ENCODE measurements at regions not wholly inside any gene's neighbourhood (a gene's known extent, or its start where the extent isn't known, plus 50 kb on each side); places are given as distances from the start of the nearest gene placed in this dataset.

- Mint-ChIP-seq H3K27ac (no peak overlapping the region), H3K27me3 (ENCODE audit: insufficient read depth) (peaks cover 13% of the 10 kb centered on the region), H3K9me3 (no peaks in the 10 kb centered on the region), H3K36me3 (ENCODE audit: low read depth) (no peaks in the 10 kb centered on the region), H3K4me3 (no peak overlapping the region), H3K4me1 (ENCODE audit: low read depth) (no peaks in the 10 kb centered on the region)
- DNase-seq (ENCODE audit: low spot score) = no peak
- intact Hi-C loops (cut with micrococcal nuclease) = loop anchor here (5.0 to 10.0 kb wide), 2 partner anchors 248 to 1025 kb away; no protein-coding TSS in a partner anchor
These were observed 162.4 kb upstream of the ZBED5 start for GRCh38 chr11:11020219-11020726.

- Mint-ChIP-seq H3K4me3 (no peak overlapping the region), H3K27me3 (ENCODE audit: insufficient read depth) (peaks cover 20% of the 10 kb centered on the region), H3K27ac (no peak overlapping the region), H3K4me1 (ENCODE audit: low read depth) (no peaks in the 10 kb centered on the region), H3K36me3 (ENCODE audit: low read depth) (no peaks in the 10 kb centered on the region), H3K9me3 (no peaks in the 10 kb centered on the region)
- intact Hi-C loops (cut with micrococcal nuclease) = no loop called here
- DNase-seq (ENCODE audit: low spot score) = no peak
These were observed 159.1 kb upstream of the ZBED5 start for GRCh38 chr11:11016943-11017342.

DNA sequence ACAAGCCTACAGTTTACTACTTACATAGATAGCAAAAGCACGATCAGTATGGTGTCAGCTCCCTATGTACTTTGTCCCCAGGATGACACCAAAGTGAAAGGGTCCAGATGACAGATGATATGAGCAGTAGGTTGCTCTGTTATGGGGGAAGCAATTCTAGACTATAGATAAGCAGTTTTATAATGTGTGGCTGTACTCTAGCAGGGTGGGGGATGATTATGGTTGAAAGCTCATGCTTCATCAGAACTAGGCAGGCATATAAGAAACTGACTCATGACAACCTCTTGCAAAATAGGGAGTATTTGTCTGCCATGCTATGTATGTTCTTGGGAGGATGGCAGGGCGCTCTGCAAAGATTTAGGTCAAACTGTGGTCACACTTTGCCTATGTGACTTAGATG, 158.2 kb upstream of the ZBED5 start:
- no peak for DNase-seq (ENCODE audit: low spot score)
- Mint-ChIP-seq H3K27ac (no peak overlapping the region), H3K4me1 (ENCODE audit: low read depth) (no peaks in the 10 kb centered on the region), H3K27me3 (ENCODE audit: insufficient read depth) (peaks cover 25% of the 10 kb centered on the region), H3K36me3 (ENCODE audit: low read depth) (no peaks in the 10 kb centered on the region), H3K4me3 (no peak overlapping the region), H3K9me3 (no peaks in the 10 kb centered on the region)
- intact Hi-C loops (cut with micrococcal nuclease) = no loop called here

GRCh38 chr11:11011617-11012016, 153.8 kb upstream of the ZBED5 start:
- Mint-ChIP-seq H3K36me3 (ENCODE audit: low read depth) (no peaks in the 10 kb centered on the region), H3K4me1 (ENCODE audit: low read depth) (no peaks in the 10 kb centered on the region), H3K9me3 (no peaks in the 10 kb centered on the region), H3K27ac (no peak overlapping the region), H3K4me3 (no peak overlapping the region), H3K27me3 (ENCODE audit: insufficient read depth) (peaks cover 25% of the 10 kb centered on the region)
- DNase-seq (ENCODE audit: low spot score) = no peak
- intact Hi-C loops (cut with micrococcal nuclease) = no loop called here

DNA sequence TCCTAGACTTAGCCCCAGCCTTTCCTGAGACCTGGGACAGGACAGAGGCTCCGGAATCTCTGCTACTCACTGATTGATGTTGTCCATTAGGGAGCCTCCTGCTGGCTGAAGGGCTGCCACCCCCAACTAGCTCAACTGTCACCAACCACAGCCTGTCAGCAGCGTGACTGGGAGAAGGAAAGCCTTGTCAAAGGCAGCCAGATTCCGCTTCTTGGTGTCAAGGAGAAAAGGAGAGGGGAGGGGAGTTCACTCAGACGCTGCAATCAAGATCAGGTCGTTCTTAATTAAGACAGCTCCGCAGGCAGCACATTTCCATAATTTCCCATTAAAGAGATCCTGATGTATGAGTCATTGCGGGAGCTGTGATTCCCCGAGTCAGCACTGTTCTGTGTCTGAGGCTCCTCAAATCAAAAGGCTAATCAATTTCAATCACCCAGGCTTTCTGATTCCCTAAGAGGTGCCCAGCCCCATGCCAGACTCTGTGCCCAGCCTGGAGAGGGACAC, 152.8 kb upstream of the ZBED5 start:
- Mint-ChIP-seq H3K4me3 (no peak overlapping the region), H3K36me3 (ENCODE audit: low read depth) (no peaks in the 10 kb centered on the region), H3K4me1 (ENCODE audit: low read depth) (no peaks in the 10 kb centered on the region), H3K9me3 (no peaks in the 10 kb centered on the region), H3K27me3 (ENCODE audit: insufficient read depth) (peaks cover 29% of the 10 kb centered on the region), H3K27ac (no peak overlapping the region)
- DNase-seq (ENCODE audit: low spot score) = no peak
- intact Hi-C loops (cut with micrococcal nuclease) = no loop called here

DNA sequence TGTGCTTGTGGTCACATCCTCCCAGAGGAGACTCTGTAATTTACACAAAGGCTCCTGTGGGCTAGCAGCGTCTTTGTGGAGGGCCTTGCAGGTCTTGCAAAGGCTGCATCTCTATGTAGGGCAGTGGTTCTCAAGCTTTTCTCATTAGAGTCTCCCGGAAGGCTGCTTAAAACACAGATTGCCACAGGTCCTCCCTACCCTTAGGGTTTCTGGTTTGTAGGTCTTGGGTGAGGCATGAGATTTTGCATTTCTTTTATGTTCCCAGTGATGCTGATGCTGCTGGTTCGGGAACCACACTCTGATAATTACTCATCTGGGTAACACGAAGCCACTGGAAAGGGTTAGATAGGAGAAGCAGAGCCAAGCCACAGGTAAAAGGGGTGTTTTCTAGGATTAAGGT, 151.3 kb upstream of the ZBED5 start:
- H3K36me3 Mint-ChIP-seq (ENCODE audit: low read depth) = no peaks in the 10 kb centered on the region
- no peaks in the 10 kb centered on the region for H3K9me3 Mint-ChIP-seq
- no peaks in the 10 kb centered on the region for H3K4me1 Mint-ChIP-seq (ENCODE audit: low read depth)
- no peak overlapping the region for H3K4me3 Mint-ChIP-seq
- intact Hi-C loops (cut with micrococcal nuclease) = no loop called here
- H3K27ac Mint-ChIP-seq = no peak overlapping the region
- H3K27me3 Mint-ChIP-seq (ENCODE audit: insufficient read depth) = peaks cover 32% of the 10 kb centered on the region
- no peak for DNase-seq (ENCODE audit: low spot score)

- Mint-ChIP-seq H3K36me3 (ENCODE audit: low read depth) (no peaks in the 10 kb centered on the region), H3K27ac (no peak overlapping the region), H3K4me3 (no peak overlapping the region), H3K27me3 (ENCODE audit: insufficient read depth) (peaks cover 21% of the 10 kb centered on the region), H3K9me3 (no peaks in the 10 kb centered on the region), H3K4me1 (ENCODE audit: low read depth) (no peaks in the 10 kb centered on the region)
- DNase-seq (ENCODE audit: low spot score) = no peak
- intact Hi-C loops (cut with micrococcal nuclease) = no loop called here
These were observed 146.2 kb upstream of the ZBED5 start for GRCh38 chr11:11004069-11004468.

- Mint-ChIP-seq H3K4me1 (ENCODE audit: low read depth) (no peaks in the 10 kb centered on the region), H3K27ac (no peak overlapping the region), H3K4me3 (no peak overlapping the region), H3K36me3 (ENCODE audit: low read depth) (no peaks in the 10 kb centered on the region), H3K9me3 (no peaks in the 10 kb centered on the region), H3K27me3 (ENCODE audit: insufficient read depth) (peaks cover 23% of the 10 kb centered on the region)
- no peak for DNase-seq (ENCODE audit: low spot score)
- intact Hi-C loops (cut with micrococcal nuclease) = no loop called here
These were observed 145.4 kb upstream of the ZBED5 start for GRCh38 chr11:11003226-11003625.

DNA sequence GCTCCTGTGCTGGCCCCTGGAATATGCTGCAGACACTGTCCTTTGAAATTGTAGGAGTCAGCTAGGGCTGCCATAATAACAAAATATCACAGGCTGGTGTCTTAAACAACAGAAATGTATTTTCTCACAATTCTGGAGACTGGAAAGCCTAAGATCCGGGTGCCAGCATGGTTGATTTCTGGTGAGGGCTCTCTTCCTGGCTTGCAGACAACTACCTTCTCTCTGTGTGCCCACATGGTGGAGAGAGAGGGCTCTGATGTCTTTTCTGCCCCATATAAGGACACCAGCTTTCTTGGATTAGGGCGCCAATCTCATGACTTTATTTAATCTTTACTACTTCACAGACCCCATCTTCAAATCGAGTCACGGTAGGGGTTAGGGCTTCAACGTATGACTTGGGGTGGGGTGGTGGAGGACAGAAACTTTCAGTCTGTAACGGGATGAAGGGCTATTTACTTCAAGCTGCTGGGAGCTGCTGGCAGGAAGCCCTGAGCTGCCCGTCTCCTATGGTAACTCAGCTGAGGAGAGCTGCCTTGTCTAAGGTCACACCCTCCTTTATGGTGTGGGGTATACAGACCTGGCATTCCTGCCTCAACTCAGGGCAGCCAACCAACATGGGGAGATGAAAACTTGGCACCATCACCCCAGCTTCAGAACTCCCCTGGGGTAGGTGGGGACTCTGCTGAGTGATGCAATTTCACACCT, 142.9 kb upstream of the ZBED5 start:
- peaks cover 21% of the 10 kb centered on the region for H3K27me3 Mint-ChIP-seq (ENCODE audit: insufficient read depth)
- DNase-seq (ENCODE audit: low spot score) = no peak
- intact Hi-C loops (cut with micrococcal nuclease) = no loop called here
- no peaks in the 10 kb centered on the region for H3K9me3 Mint-ChIP-seq
- no peak overlapping the region for H3K4me3 Mint-ChIP-seq
- no peaks in the 10 kb centered on the region for H3K4me1 Mint-ChIP-seq (ENCODE audit: low read depth)
- no peak overlapping the region for H3K27ac Mint-ChIP-seq
- H3K36me3 Mint-ChIP-seq (ENCODE audit: low read depth) = no peaks in the 10 kb centered on the region

DNA sequence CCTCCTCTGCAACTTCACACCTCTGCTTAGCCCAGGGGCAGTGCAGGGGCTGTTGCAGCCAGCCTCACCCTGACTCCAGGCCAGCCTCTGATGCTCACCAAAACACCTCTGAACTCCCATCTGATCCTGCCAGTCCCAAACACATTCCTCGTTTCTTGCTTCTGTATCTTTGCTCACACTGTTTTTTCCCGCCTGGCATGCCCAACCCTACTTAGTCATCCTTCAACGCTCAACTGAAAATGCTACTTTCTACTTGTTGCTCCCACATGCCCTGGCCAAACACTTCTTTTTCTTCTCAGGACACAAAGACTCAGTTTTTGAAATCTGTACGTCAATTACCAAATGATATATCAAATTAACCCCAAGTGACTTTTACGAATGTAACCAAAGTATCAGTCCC, 140.8 kb upstream of the ZBED5 start:
- intact Hi-C loops (cut with micrococcal nuclease) = no loop called here
- Mint-ChIP-seq H3K27ac (no peak overlapping the region), H3K9me3 (no peaks in the 10 kb centered on the region), H3K4me3 (no peak overlapping the region), H3K36me3 (ENCODE audit: low read depth) (no peaks in the 10 kb centered on the region), H3K4me1 (ENCODE audit: low read depth) (no peaks in the 10 kb centered on the region), H3K27me3 (ENCODE audit: insufficient read depth) (peaks cover 15% of the 10 kb centered on the region)
- DNase-seq (ENCODE audit: low spot score) = no peak

DNA sequence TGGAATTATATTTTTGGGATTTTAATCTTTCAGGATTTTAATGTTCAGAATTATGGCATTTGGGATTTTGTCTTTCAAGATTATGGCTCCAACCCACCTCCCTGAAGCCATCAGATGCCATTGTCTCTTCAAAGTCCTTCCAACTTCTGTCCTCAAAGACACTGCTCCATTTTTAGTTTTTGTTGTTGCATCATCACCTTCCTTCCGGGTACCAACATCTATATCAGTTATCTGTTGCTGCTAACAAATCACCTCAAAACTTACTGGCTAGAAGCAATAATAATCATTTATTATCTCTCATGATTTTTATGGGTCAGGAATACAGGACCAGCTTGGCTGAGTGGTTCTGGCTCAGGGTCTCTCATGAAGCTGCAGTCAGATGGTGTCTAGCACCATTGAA, 138.8 kb upstream of the ZBED5 start:
- peaks cover 10% of the 10 kb centered on the region for H3K27me3 Mint-ChIP-seq (ENCODE audit: insufficient read depth)
- H3K4me1 Mint-ChIP-seq (ENCODE audit: low read depth) = no peaks in the 10 kb centered on the region
- H3K27ac Mint-ChIP-seq = no peak overlapping the region
- intact Hi-C loops (cut with micrococcal nuclease) = no loop called here
- DNase-seq (ENCODE audit: low spot score) = no peak
- H3K4me3 Mint-ChIP-seq = no peak overlapping the region
- no peaks in the 10 kb centered on the region for H3K9me3 Mint-ChIP-seq
- H3K36me3 Mint-ChIP-seq (ENCODE audit: low read depth) = no peaks in the 10 kb centered on the region

- intact Hi-C loops (cut with micrococcal nuclease) = no loop called here
- Mint-ChIP-seq H3K36me3 (ENCODE audit: low read depth) (no peaks in the 10 kb centered on the region), H3K27me3 (ENCODE audit: insufficient read depth) (peaks cover 5% of the 10 kb centered on the region), H3K4me3 (no peak overlapping the region), H3K27ac (no peak overlapping the region), H3K9me3 (no peaks in the 10 kb centered on the region), H3K4me1 (ENCODE audit: low read depth) (no peaks in the 10 kb centered on the region)
- no peak for DNase-seq (ENCODE audit: low spot score)
These were observed 135.8 kb upstream of the ZBED5 start for GRCh38 chr11:10993640-10994039.

- peaks cover 5% of the 10 kb centered on the region for H3K27me3 Mint-ChIP-seq (ENCODE audit: insufficient read depth)
- H3K36me3 Mint-ChIP-seq (ENCODE audit: low read depth) = no peaks in the 10 kb centered on the region
- intact Hi-C loops (cut with micrococcal nuclease) = no loop called here
- no peak overlapping the region for H3K4me3 Mint-ChIP-seq
- no peak for DNase-seq (ENCODE audit: low spot score)
- H3K9me3 Mint-ChIP-seq = no peaks in the 10 kb centered on the region
- no peaks in the 10 kb centered on the region for H3K4me1 Mint-ChIP-seq (ENCODE audit: low read depth)
- H3K27ac Mint-ChIP-seq = no peak overlapping the region
These were observed 135.3 kb upstream of the ZBED5 start for GRCh38 chr11:10993186-10993585.

GRCh38 chr11:10991393-10991792, 133.5 kb upstream of the ZBED5 start:
- peaks cover 2% of the 10 kb centered on the region for H3K27me3 Mint-ChIP-seq (ENCODE audit: insufficient read depth)
- H3K4me3 Mint-ChIP-seq = no peak overlapping the region
- no peaks in the 10 kb centered on the region for H3K4me1 Mint-ChIP-seq (ENCODE audit: low read depth)
- H3K9me3 Mint-ChIP-seq = no peaks in the 10 kb centered on the region
- intact Hi-C loops (cut with micrococcal nuclease) = no loop called here
- no peak for DNase-seq (ENCODE audit: low spot score)
- H3K27ac Mint-ChIP-seq = no peak overlapping the region
- no peaks in the 10 kb centered on the region for H3K36me3 Mint-ChIP-seq (ENCODE audit: low read depth)
